Retina (tissue), 1 donor: ENCODE measurements at regions not wholly inside any gene's neighbourhood (a gene's known extent, or its start where the extent isn't known, plus 50 kb on each side); places are given as distances from the start of the nearest gene placed in this dataset.
"Not testable (repeated sequence)": the region's sequence is repeated elsewhere in the genome, so short reads cannot be mapped to it uniquely, and the experiment has no call there.

Experiments
- DNase-seq: peaks from one replicate; pipeline ENCODE4 v3.0.0-alpha.2; 2016

- no peak for DNase-seq
Observed at GRCh38 chr15:69554279-69554961, 101.8 kb downstream of the RPLP1 start.

- no peak for DNase-seq
Observed at GRCh38 chr15:69555080-69555479, 102.5 kb downstream of the RPLP1 start.

- no peak for DNase-seq
Observed at GRCh38 chr15:69556344-69556743, 103.7 kb downstream of the RPLP1 start.

- no peak for DNase-seq
Observed at GRCh38 chr15:69557020-69557706, 104.5 kb downstream of the RPLP1 start.

GRCh38 chr15:69557707-69558409 is 105.2 kb downstream of the RPLP1 start:
- no peak for DNase-seq

GRCh38 chr15:69559440-69560190 is 107.0 kb downstream of the RPLP1 start:
- no peak for DNase-seq

- DNase-seq, result peak; percentile 61
Observed at GRCh38 chr15:69561071-69561784, 108.6 kb downstream of the RPLP1 start.

GRCh38 chr15:69562116-69562515 is 109.5 kb downstream of the RPLP1 start:
- no peak for DNase-seq

GRCh38 chr15:69562564-69562963 is 109.9 kb downstream of the RPLP1 start:
- no peak for DNase-seq

- no peak for DNase-seq
Observed at GRCh38 chr15:69565066-69565655, 112.5 kb downstream of the RPLP1 start.

GRCh38 chr15:69567238-69567760 is 114.7 kb downstream of the RPLP1 start:
- DNase-seq, result not testable (repeated sequence)

GRCh38 chr15:69568173-69569009 is 115.8 kb downstream of the RPLP1 start:
- DNase-seq, result no peak

GRCh38 chr15:69570454-69570853 is 117.8 kb downstream of the RPLP1 start:
- no peak for DNase-seq

GRCh38 chr15:69570997-69571396 is 118.4 kb downstream of the RPLP1 start:
- DNase-seq, result no peak

GRCh38 chr15:69573278-69573677 is 120.7 kb downstream of the RPLP1 start:
- not testable (repeated sequence) for DNase-seq

- DNase-seq, result no peak
Observed at GRCh38 chr15:69573815-69574475, 121.3 kb downstream of the RPLP1 start.

GRCh38 chr15:69574506-69574905 is 121.9 kb downstream of the RPLP1 start:
- no peak for DNase-seq

GRCh38 chr15:69575387-69575786 is 122.8 kb downstream of the RPLP1 start:
- DNase-seq, result no peak

GRCh38 chr15:69576035-69576526 is 123.5 kb downstream of the RPLP1 start:
- DNase-seq, result peak; percentile 70

GRCh38 chr15:69576948-69577351 is 124.3 kb downstream of the RPLP1 start:
- no peak for DNase-seq
